MM.1S (cell line): ENCODE measurements at regions not wholly inside any gene's neighbourhood (a gene's known extent, or its start where the extent isn't known, plus 50 kb on each side); places are given as distances from the start of the nearest gene placed in this dataset.

Experiments used
- EZH2 ChIP-seq: fragments of 300-600 bp; sonication (generic); optimal IDR thresholded peaks from 2 replicates; pipeline ENCODE3; 2017; ENCODE audit warnings: low read depth, mild to moderate bottlenecking, antibody characterized with exemption, low read length, mixed read lengths
- EZH2phosphoT487 ChIP-seq: fragments of 300-600 bp; sonication (generic); IDR thresholded peaks from 2 replicates; pipeline ENCODE4 v1.6.1; 2018; ENCODE audit warnings: antibody characterized with exemption, low read length
- TF ChIP-seq, protein P1 (sequence below): fragments of 300-600 bp; sonication (generic); IDR thresholded peaks from 2 replicates; pipeline ENCODE4 v1.5.1; 2016; ENCODE audit warnings: antibody characterized with exemption, low read length, mixed read lengths

GRCh38 chr10:6635784-6636183 lies 55.7 kb upstream of the PRKCQ start:
- TF ChIP-seq, protein P1, sequence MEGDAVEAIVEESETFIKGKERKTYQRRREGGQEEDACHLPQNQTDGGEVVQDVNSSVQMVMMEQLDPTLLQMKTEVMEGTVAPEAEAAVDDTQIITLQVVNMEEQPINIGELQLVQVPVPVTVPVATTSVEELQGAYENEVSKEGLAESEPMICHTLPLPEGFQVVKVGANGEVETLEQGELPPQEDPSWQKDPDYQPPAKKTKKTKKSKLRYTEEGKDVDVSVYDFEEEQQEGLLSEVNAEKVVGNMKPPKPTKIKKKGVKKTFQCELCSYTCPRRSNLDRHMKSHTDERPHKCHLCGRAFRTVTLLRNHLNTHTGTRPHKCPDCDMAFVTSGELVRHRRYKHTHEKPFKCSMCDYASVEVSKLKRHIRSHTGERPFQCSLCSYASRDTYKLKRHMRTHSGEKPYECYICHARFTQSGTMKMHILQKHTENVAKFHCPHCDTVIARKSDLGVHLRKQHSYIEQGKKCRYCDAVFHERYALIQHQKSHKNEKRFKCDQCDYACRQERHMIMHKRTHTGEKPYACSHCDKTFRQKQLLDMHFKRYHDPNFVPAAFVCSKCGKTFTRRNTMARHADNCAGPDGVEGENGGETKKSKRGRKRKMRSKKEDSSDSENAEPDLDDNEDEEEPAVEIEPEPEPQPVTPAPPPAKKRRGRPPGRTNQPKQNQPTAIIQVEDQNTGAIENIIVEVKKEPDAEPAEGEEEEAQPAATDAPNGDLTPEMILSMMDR: no peak
- no peak for TF ChIP-seq EZH2phosphoT487
- no peak for TF ChIP-seq EZH2
